NB4 (cell line): ENCODE measurements at regions not wholly inside any gene's neighbourhood (a gene's known extent, or its start where the extent isn't known, plus 50 kb on each side); places are given as distances from the start of the nearest gene placed in this dataset.

Experiments used
- DNase-seq: peaks from one replicate; pipeline ENCODE4 v3.0.0; 2010; ENCODE audit warnings: low read depth
- H3K4me3 ChIP-seq: one replicate; pipeline ENCODE4 v1.5.1; 2011; ENCODE audit warnings: mild to moderate bottlenecking, low read depth, low read length, moderate library complexity
- MYC ChIP-seq: IDR thresholded peaks from 2 replicates; pipeline ENCODE4 v1.6.1; 2011; ENCODE audit warnings: low read depth, low read length
- POLR2A ChIP-seq: IDR thresholded peaks from 2 replicates; pipeline ENCODE4 v1.6.1; 2011; ENCODE audit warnings: mild to moderate bottlenecking; ENCODE audit not compliant: insufficient read length; ENCODE audit errors: extremely low read depth
- TF ChIP-seq, protein P1 (sequence below): IDR thresholded peaks from one replicate; pipeline ENCODE4 v1.5.1; 2012; ENCODE audit warnings: low read depth, low read length
- TF ChIP-seq, protein P2 (sequence below): IDR thresholded peaks from 2 replicates; pipeline ENCODE4 v1.6.1; 2011; ENCODE audit warnings: low read depth, low read length

- TF ChIP-seq, protein P1, sequence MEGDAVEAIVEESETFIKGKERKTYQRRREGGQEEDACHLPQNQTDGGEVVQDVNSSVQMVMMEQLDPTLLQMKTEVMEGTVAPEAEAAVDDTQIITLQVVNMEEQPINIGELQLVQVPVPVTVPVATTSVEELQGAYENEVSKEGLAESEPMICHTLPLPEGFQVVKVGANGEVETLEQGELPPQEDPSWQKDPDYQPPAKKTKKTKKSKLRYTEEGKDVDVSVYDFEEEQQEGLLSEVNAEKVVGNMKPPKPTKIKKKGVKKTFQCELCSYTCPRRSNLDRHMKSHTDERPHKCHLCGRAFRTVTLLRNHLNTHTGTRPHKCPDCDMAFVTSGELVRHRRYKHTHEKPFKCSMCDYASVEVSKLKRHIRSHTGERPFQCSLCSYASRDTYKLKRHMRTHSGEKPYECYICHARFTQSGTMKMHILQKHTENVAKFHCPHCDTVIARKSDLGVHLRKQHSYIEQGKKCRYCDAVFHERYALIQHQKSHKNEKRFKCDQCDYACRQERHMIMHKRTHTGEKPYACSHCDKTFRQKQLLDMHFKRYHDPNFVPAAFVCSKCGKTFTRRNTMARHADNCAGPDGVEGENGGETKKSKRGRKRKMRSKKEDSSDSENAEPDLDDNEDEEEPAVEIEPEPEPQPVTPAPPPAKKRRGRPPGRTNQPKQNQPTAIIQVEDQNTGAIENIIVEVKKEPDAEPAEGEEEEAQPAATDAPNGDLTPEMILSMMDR: no peak
- TF ChIP-seq POLR2A: no peak
- TF ChIP-seq MYC: no peak
- TF ChIP-seq, protein P2, sequence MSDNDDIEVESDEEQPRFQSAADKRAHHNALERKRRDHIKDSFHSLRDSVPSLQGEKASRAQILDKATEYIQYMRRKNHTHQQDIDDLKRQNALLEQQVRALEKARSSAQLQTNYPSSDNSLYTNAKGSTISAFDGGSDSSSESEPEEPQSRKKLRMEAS: no peak
Measured at GRCh38 chr18:73714466-73714865, 433.2 kb downstream of the FBXO15 start.

DNA sequence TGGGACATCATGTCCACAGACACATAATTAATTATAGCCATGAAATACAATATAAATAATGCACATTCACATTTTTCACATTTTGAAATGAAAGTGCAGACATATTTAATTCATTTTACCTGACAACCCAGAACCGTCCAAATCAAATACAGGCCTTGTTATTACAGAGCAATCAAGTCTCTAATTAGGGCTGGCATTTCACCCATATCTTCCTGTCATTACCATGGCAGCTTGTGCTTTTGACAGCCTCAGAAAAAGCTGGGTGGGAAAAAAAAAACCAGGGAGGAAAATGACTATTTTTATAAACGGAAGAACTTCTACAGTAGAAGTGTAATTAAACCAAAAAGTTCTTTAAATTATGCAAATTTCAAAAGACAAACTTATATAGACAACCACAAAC lies 436.4 kb downstream of the FBXO15 start:
- TF ChIP-seq, protein P2: no peak
- TF ChIP-seq, protein P1: no peak
- TF ChIP-seq MYC (no peak), POLR2A (no peak)
- no peak overlapping the region for H3K4me3 ChIP-seq
- DNase-seq: no peak

More at GRCh38 chr18:73714466-73714865, 433.2 kb downstream of the FBXO15 start:
- DNase-seq: no peak
- H3K4me3 ChIP-seq: no peak overlapping the region

DNA sequence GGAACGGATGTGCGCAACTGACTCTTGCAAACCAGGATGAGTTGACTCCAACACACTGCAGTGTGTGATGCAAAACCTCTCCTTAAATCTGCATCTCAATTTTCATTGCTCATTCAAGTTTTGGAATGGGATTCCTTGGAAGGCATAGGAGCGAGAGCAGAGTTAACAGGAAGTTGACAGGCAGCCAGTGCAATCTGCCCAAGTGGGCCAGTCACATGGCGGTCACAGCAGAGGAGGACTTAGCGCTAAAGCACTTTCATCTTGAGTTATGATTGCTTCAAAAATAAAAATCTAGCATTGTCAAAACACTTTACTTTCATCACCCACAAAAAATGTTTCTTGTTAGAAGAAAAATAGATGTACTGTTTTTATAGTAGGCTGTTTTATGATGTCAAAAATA lies 439.0 kb downstream of the FBXO15 start:
- H3K4me3 ChIP-seq: no peak overlapping the region
- TF ChIP-seq, protein P2: no peak
- TF ChIP-seq MYC (no peak), POLR2A (no peak)
- TF ChIP-seq, protein P1: no peak
- no peak for DNase-seq

DNA sequence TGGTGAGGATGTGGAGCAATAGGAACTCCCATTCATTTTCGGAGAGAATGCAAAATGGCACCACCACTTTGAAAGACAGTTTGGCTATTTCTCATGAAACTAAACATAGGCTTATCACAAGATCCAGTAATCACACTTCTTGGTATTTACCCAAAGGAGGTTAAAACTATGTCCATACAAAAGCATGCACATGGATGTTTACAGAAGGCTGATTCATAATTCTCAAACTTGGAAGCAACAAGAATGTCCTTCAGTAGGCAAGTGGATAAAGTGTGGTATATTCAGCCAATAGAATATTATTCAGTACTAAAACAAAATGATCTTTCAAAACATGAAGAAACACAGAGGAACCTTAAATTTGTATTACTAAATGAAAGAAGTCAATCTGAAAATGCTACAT lies 440.6 kb downstream of the FBXO15 start:
- DNase-seq: no peak
- TF ChIP-seq, protein P2: no peak
- TF ChIP-seq POLR2A: no peak
- TF ChIP-seq, protein P1: no peak
- TF ChIP-seq MYC: no peak

GRCh38 chr18:73697353-73697752 lies 450.3 kb downstream of the FBXO15 start:
- no peak for DNase-seq
- no peak for TF ChIP-seq POLR2A
- TF ChIP-seq, protein P2: no peak
- TF ChIP-seq, protein P1: no peak
- no peak for TF ChIP-seq MYC
- no peak overlapping the region for H3K4me3 ChIP-seq

More for the DNA sequence above, 440.6 kb downstream of the FBXO15 start:
- H3K4me3 ChIP-seq: no peak overlapping the region
